IMR-90 (cell line): ENCODE measurements at regions not wholly inside any gene's neighbourhood (a gene's known extent, or its start where the extent isn't known, plus 50 kb on each side); places are given as distances from the start of the nearest gene placed in this dataset.

Experiments used
- ATAC-seq: fragments of 200-7000 bp; cut with Tn5 transposase; 2 replicates; pipeline ENCODE4 v1.9.1; 2020; ENCODE audit warnings: low read depth, mild to moderate bottlenecking, moderate library complexity
- BruUV-seq: library from RNA; stranded (reverse); fragments of 400-500 nt; replicated peaks from 2 replicates; lab custom pipeline; 2021; lab: Mats Ljungman, UMichigan
- CTCF ChIA-PET: fragments of 300-600 bp; formaldehyde crosslinking; extraction: SDS; loops from one replicate; lab custom pipeline; 2021; ENCODE audit warnings: antibody characterized with exemption; lab: Yijun Ruan, JAX
- POLR2A ChIA-PET: fragments of 300-600 bp; sonication (Branson Sonifier 250); formaldehyde crosslinking; loops from one replicate; lab custom pipeline; 2022; ENCODE audit warnings: antibody characterized with exemption; ENCODE audit not compliant: unreplicated experiment; lab: Charles Lee
- DNase-seq: peaks from one replicate; pipeline ENCODE4 v3.0.0; 2013
- H2AFZ ChIP-seq: replicated peaks from 2 replicates; pipeline ENCODE3; 2013; ENCODE audit warnings: low read length, mild to moderate bottlenecking; ENCODE audit not compliant: poor library complexity
- H2AK5ac ChIP-seq: 2 replicates; pipeline ENCODE4 v1.6.1; 2013; ENCODE audit warnings: low read depth, low read length, inconsistent platforms
- H2AK9ac ChIP-seq: replicated peaks from 2 replicates; pipeline ENCODE3; 2013; ENCODE audit warnings: mild to moderate bottlenecking, low read depth, low read length, moderate library complexity; ENCODE audit not compliant: poor library complexity
- H2BK120ac ChIP-seq: 2 replicates; pipeline ENCODE4 v1.6.1; 2013; ENCODE audit warnings: low read depth, low read length, inconsistent platforms
- H2BK15ac ChIP-seq: 3 replicates; pipeline ENCODE4 v1.6.1; 2013; ENCODE audit warnings: low read depth, low read length, inconsistent platforms
- H2BK20ac ChIP-seq: 2 replicates; pipeline ENCODE4 v1.6.1; 2013; ENCODE audit warnings: low read depth, mild to moderate bottlenecking, inconsistent platforms, low read length, moderate library complexity
- H2BK5ac ChIP-seq: 2 replicates; pipeline ENCODE4 v1.6.1; 2013; ENCODE audit warnings: mild to moderate bottlenecking, low read depth, low read length, inconsistent platforms; ENCODE audit not compliant: poor library complexity, severe bottlenecking
- H3K14ac ChIP-seq: replicated peaks from 2 replicates; pipeline ENCODE4 v1.6.1; 2013; ENCODE audit warnings: low read depth, low read length, inconsistent platforms
- H3K18ac ChIP-seq: 2 replicates; pipeline ENCODE4 v1.6.1; 2013; ENCODE audit warnings: low read depth, low read length, control low read depth
- H3K23ac ChIP-seq: 2 replicates; pipeline ENCODE4 v1.6.1; 2013; ENCODE audit warnings: low read depth, low read length, inconsistent platforms
- H3K27ac ChIP-seq: 2 replicates; pipeline ENCODE4 v1.5.1; 2013; ENCODE audit warnings: mild to moderate bottlenecking, control low read depth, low read length; ENCODE audit not compliant: insufficient read depth
- H3K27me3 ChIP-seq: 2 replicates; pipeline ENCODE4 v1.6.1; 2013; ENCODE audit warnings: low read length; ENCODE audit not compliant: control insufficient read depth, insufficient read depth
- H3K36me3 ChIP-seq: 2 replicates; pipeline ENCODE4 v1.6.1; 2013; ENCODE audit warnings: low read length, mixed read lengths; ENCODE audit not compliant: control insufficient read depth, insufficient read depth
- H3K4ac ChIP-seq: 2 replicates; pipeline ENCODE4 v1.6.1; 2013; ENCODE audit warnings: low read depth, low read length, inconsistent platforms
- H3K4me1 ChIP-seq: 2 replicates; pipeline ENCODE4 v1.6.1; 2013; ENCODE audit warnings: low read length, mixed read lengths; ENCODE audit not compliant: control insufficient read depth, insufficient read depth
- H3K4me2 ChIP-seq: 2 replicates; pipeline ENCODE4 v1.6.1; 2013; ENCODE audit warnings: low read depth, mild to moderate bottlenecking, control low read depth, low read length, moderate library complexity
- H3K4me3 ChIP-seq: 2 replicates; pipeline ENCODE4 v1.5.1; 2013; ENCODE audit warnings: low read depth, mild to moderate bottlenecking, control low read depth, low read length, moderate library complexity; ENCODE audit not compliant: insufficient read depth
- H3K56ac ChIP-seq: 2 replicates; pipeline ENCODE4 v1.6.1; 2013; ENCODE audit warnings: low read length, inconsistent platforms; ENCODE audit not compliant: insufficient read depth; ENCODE audit errors: extremely low read depth
- H3K79me1 ChIP-seq, 2 experiments: 2 replicates each; pipeline ENCODE4 v1.6.1; 2013; ENCODE audit warnings: low read length in 2 of 2, inconsistent platforms in 1 of 2, low read depth in 1 of 2
- H3K9ac ChIP-seq: 2 replicates; pipeline ENCODE4 v1.6.1; 2013; ENCODE audit warnings: low read depth, low read length, control low read depth
- H3K9me1 ChIP-seq: 2 replicates; pipeline ENCODE4 v1.6.1; 2013; ENCODE audit warnings: low read length, inconsistent platforms; ENCODE audit not compliant: insufficient read depth
- H3K9me3 ChIP-seq: 2 replicates; pipeline ENCODE4 v1.6.1; 2013; ENCODE audit warnings: low read length; ENCODE audit not compliant: control insufficient read depth, insufficient read depth
- H4K20me1 ChIP-seq: 2 replicates; pipeline ENCODE4 v1.6.1; 2013; ENCODE audit warnings: low read length, inconsistent platforms; ENCODE audit not compliant: insufficient read depth
- H4K5ac ChIP-seq: 2 replicates; pipeline ENCODE4 v1.6.1; 2013; ENCODE audit warnings: mild to moderate bottlenecking, low read depth, low read length, control low read depth
- H4K8ac ChIP-seq, 2 experiments: 2 replicates each; pipeline ENCODE4 v1.6.1; 2013; ENCODE audit warnings: low read depth in 2 of 2, low read length in 2 of 2, control low read depth in 1 of 2, inconsistent platforms in 1 of 2
- H4K91ac ChIP-seq: 2 replicates; pipeline ENCODE4 v1.6.1; 2013; ENCODE audit warnings: low read depth, low read length, inconsistent platforms; ENCODE audit not compliant: insufficient read depth
- BHLHE40 ChIP-seq: fragments of 150-350 bp; IDR thresholded peaks from 2 replicates; pipeline ENCODE4 v1.6.1; 2016; ENCODE audit warnings: mild to moderate bottlenecking, low read depth, low read length
- CEBPB ChIP-seq: IDR thresholded peaks from 2 replicates; pipeline ENCODE4 v1.6.1; 2012; ENCODE audit warnings: low read depth, low read length, improper control_type of control experiment
- CHD1 ChIP-seq: IDR thresholded peaks from 2 replicates; pipeline ENCODE4 v1.6.1; 2012; ENCODE audit warnings: low read depth, low read length, improper control_type of control experiment
- FOS ChIP-seq: fragments of 150-350 bp; IDR thresholded peaks from 2 replicates; pipeline ENCODE4 v1.6.1; 2016; ENCODE audit warnings: low read depth, low read length
- MAFK ChIP-seq: IDR thresholded peaks from 2 replicates; pipeline ENCODE4 v1.6.1; 2012; ENCODE audit warnings: low read depth, low read length, improper control_type of control experiment
- MAZ ChIP-seq: IDR thresholded peaks from 2 replicates; pipeline ENCODE4 v1.6.1; 2012; ENCODE audit warnings: low read depth, mild to moderate bottlenecking, low read length, improper control_type of control experiment, moderate library complexity, borderline replicate concordance
- MXI1 ChIP-seq: IDR thresholded peaks from 2 replicates; pipeline ENCODE4 v1.6.1; 2012; ENCODE audit warnings: low read depth, mild to moderate bottlenecking, low read length, moderate library complexity, borderline replicate concordance
- NFE2L2 ChIP-seq: fragments of 150-350 bp; IDR thresholded peaks from 2 replicates; pipeline ENCODE4 v1.6.1; 2016; ENCODE audit warnings: low read depth, mild to moderate bottlenecking, low read length
- POLR2A ChIP-seq: IDR thresholded peaks from 2 replicates; pipeline ENCODE4 v1.6.1; 2012; ENCODE audit warnings: mild to moderate bottlenecking, low read depth, low read length
- RAD21 ChIP-seq: IDR thresholded peaks from 2 replicates; pipeline ENCODE4 v1.6.1; 2012; ENCODE audit warnings: low read length, improper control_type of control experiment
- RCOR1 ChIP-seq: IDR thresholded peaks from 2 replicates; pipeline ENCODE4 v1.6.1; 2012; ENCODE audit warnings: mild to moderate bottlenecking, low read length, improper control_type of control experiment; ENCODE audit not compliant: insufficient replicate concordance
- RFX5 ChIP-seq: IDR thresholded peaks from 2 replicates; pipeline ENCODE4 v1.8.0; 2012; ENCODE audit warnings: low read depth, mild to moderate bottlenecking, low read length, moderate library complexity
- SMC3 ChIP-seq: fragments of 150-350 bp; IDR thresholded peaks from 2 replicates; pipeline ENCODE4 v1.6.1; 2016; ENCODE audit warnings: low read depth, mild to moderate bottlenecking, antibody characterized with exemption, low read length, moderate library complexity
- USF2 ChIP-seq: fragments of 150-350 bp; IDR thresholded peaks from 2 replicates; pipeline ENCODE4 v1.6.1; 2017; ENCODE audit warnings: mild to moderate bottlenecking, antibody characterized with exemption, low read length, low read depth
- WGBS, 2 experiments: methylation state at CpG; one replicate each; pipeline versions ENCODE4 v1.1.5 to v1.1.7; 2013; ENCODE audit warnings: missing lambda C conversion rate in 2 of 2; ENCODE audit not compliant: insufficient read length in 1 of 2; ENCODE audit errors: extremely low coverage in 2 of 2; 5-methylcytosine and 5-hydroxymethylcytosine counted together
- dilution Hi-C: fragments of 300-500 bp; cut with HindIII; formaldehyde crosslinking; loops from one replicate; pipeline ENCODE4 v1.14.3; 2018; ENCODE audit warnings: low sequenced_read_pairs; ENCODE audit not compliant: unreplicated experiment
- in situ Hi-C: fragments of 300-500 bp; cut with MboI; formaldehyde crosslinking; loops from 3 replicates; pipeline ENCODE4 v1.14.3; 2019; ENCODE audit warnings: low sequenced_read_pairs, inconsistent platforms, mixed read lengths
- intact Hi-C: fragments of 100-400 bp; cut with micrococcal nuclease; formaldehyde crosslinking; loops from 2 replicates; pipeline ENCODE4 v1.10.0; 2022
- TF ChIP-seq, protein P1 (sequence below): conservative IDR thresholded peaks from 2 replicates; pipeline ENCODE4 v1.5.1; 2012; ENCODE audit warnings: mild to moderate bottlenecking, low read depth, low read length, improper control_type of control experiment
- TF ChIP-seq, protein P2 (sequence below): fragments of 150-350 bp; IDR thresholded peaks from 2 replicates; pipeline ENCODE4 v1.6.1; 2016; ENCODE audit warnings: low read depth, mild to moderate bottlenecking, low read length, moderate library complexity, borderline replicate concordance

GRCh38 chr2:49830846-49831245 is 676.5 kb upstream of the FSHR start:
- Histone ChIP-seq H3K4me2 (no peak overlapping the region), H4K20me1 (no peaks in the 10 kb centered on the region), H3K4me3 (no peak overlapping the region), H3K9me3 (peaks cover 14% of the 10 kb centered on the region), H3K14ac (no peak overlapping the region), H2AK5ac (no peak overlapping the region), H3K36me3 (no peaks in the 10 kb centered on the region), H2BK20ac (no peak overlapping the region), H2BK15ac (no peak overlapping the region), H4K8ac (no peak overlapping the region), H3K79me1 (no peaks in the 10 kb centered on the region), H4K91ac (no peak overlapping the region), H3K4ac (no peak overlapping the region), H3K9ac (no peak overlapping the region), H4K5ac (no peak overlapping the region), H2BK120ac (no peak overlapping the region), H3K4me1 (no peaks in the 10 kb centered on the region), H2AK9ac (no peak overlapping the region), H3K56ac (no peak overlapping the region), H3K9me1 (no peaks in the 10 kb centered on the region), H2AFZ (no peak overlapping the region), H3K23ac (no peak overlapping the region), H3K27me3 (no peaks in the 10 kb centered on the region), H3K27ac (no peak overlapping the region), H3K18ac (no peak overlapping the region), H2BK5ac (no peak overlapping the region)
- ChIA-PET POLR2A (no interaction called here), CTCF (no interaction called here)
- DNase-seq (no peak), ATAC-seq (no peak)
- TF ChIP-seq FOS (no peak), MAFK (no peak), RCOR1 (no peak), MAZ (no peak), USF2 (no peak), MXI1 (no peak), CEBPB (no peak), BHLHE40 (no peak), NFE2L2 (no peak), RAD21 (no peak), SMC3 (no peak), RFX5 (no peak), POLR2A (no peak), CHD1 (no peak)
- TF ChIP-seq, protein P1, sequence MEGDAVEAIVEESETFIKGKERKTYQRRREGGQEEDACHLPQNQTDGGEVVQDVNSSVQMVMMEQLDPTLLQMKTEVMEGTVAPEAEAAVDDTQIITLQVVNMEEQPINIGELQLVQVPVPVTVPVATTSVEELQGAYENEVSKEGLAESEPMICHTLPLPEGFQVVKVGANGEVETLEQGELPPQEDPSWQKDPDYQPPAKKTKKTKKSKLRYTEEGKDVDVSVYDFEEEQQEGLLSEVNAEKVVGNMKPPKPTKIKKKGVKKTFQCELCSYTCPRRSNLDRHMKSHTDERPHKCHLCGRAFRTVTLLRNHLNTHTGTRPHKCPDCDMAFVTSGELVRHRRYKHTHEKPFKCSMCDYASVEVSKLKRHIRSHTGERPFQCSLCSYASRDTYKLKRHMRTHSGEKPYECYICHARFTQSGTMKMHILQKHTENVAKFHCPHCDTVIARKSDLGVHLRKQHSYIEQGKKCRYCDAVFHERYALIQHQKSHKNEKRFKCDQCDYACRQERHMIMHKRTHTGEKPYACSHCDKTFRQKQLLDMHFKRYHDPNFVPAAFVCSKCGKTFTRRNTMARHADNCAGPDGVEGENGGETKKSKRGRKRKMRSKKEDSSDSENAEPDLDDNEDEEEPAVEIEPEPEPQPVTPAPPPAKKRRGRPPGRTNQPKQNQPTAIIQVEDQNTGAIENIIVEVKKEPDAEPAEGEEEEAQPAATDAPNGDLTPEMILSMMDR, result no peak
- TF ChIP-seq, protein P2, sequence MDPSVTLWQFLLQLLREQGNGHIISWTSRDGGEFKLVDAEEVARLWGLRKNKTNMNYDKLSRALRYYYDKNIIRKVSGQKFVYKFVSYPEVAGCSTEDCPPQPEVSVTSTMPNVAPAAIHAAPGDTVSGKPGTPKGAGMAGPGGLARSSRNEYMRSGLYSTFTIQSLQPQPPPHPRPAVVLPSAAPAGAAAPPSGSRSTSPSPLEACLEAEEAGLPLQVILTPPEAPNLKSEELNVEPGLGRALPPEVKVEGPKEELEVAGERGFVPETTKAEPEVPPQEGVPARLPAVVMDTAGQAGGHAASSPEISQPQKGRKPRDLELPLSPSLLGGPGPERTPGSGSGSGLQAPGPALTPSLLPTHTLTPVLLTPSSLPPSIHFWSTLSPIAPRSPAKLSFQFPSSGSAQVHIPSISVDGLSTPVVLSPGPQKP, result no peak
- intact Hi-C loops, result no loop called here
- in situ Hi-C loops, result no loop called here
- dilution Hi-C loops, result no loop called here
- BruUV-seq, result no TSS peak
- WGBS, 2 experiments, result 40% methylated on average over 1 of the region's 3 CpGs; no CpG with 5 or more reads in 1 of the 2 experiments
